H1 (cell line): ENCODE measurements at regions not wholly inside any gene's neighbourhood (a gene's known extent, or its start where the extent isn't known, plus 50 kb on each side); places are given as distances from the start of the nearest gene placed in this dataset.

Experiments used
- CTCF ChIP-seq, 3 experiments: IDR thresholded peaks; 1 replicate in 2 of 3; 2 replicates in 1 of 3; pipeline versions ENCODE4 v1.5.1 to v1.6.1; 2011; ENCODE audit warnings: low read length in 3 of 3, mild to moderate bottlenecking in 3 of 3, inconsistent platforms in 2 of 3, low read depth in 1 of 3, moderate library complexity in 1 of 3; ENCODE audit not compliant: insufficient read depth in 1 of 3; ENCODE audit errors: control extremely low read depth in 1 of 3
- E2F6 ChIP-seq: IDR thresholded peaks from 2 replicates; pipeline ENCODE4 v1.6.1; 2012; ENCODE audit warnings: inconsistent platforms
- EZH2 ChIP-seq: fragments of 200-600 bp; sonication (generic); IDR thresholded peaks from 2 replicates; pipeline ENCODE4 v1.7.1; 2012; ENCODE audit warnings: low read depth, mild to moderate bottlenecking, moderate library complexity, low read length, inconsistent platforms; ENCODE audit not compliant: severe bottlenecking
- HDAC2 ChIP-seq, 2 experiments: fragments of 300-600 bp in 1 of 2; sonication (generic) in 1 of 2; IDR thresholded peaks; 2 replicates each; pipeline ENCODE4 v1.6.1; 2011 to 2012; ENCODE audit warnings: low read depth in 2 of 2, low read length in 2 of 2, mild to moderate bottlenecking in 2 of 2, moderate library complexity in 2 of 2, borderline replicate concordance in 1 of 2, inconsistent platforms in 1 of 2
- MAX ChIP-seq: IDR thresholded peaks from 2 replicates; pipeline ENCODE4 v1.6.1; 2012; ENCODE audit warnings: inconsistent platforms
- POLR2A ChIP-seq, 2 experiments: IDR thresholded peaks; 1 replicate in 1 of 2; 2 replicates in 1 of 2; pipeline ENCODE4 v1.6.1; 2011; ENCODE audit warnings: low read depth in 2 of 2, low read length in 2 of 2, mild to moderate bottlenecking in 2 of 2; ENCODE audit errors: control extremely low read depth in 1 of 2
- POLR2AphosphoS5 ChIP-seq: IDR thresholded peaks from 2 replicates; pipeline ENCODE4 v1.6.1; 2011; ENCODE audit warnings: low read depth, low read length
- POU5F1 ChIP-seq: IDR thresholded peaks from 2 replicates; pipeline ENCODE4 v1.6.1; 2011; ENCODE audit warnings: low read depth, mild to moderate bottlenecking, low read length, moderate library complexity
- RBBP5 ChIP-seq: IDR thresholded peaks from 2 replicates; pipeline ENCODE4 v1.7.1; 2012; ENCODE audit warnings: low read depth, mild to moderate bottlenecking, inconsistent platforms, low read length, moderate library complexity, borderline replicate concordance
- RFX5 ChIP-seq: IDR thresholded peaks from 2 replicates; pipeline ENCODE4 v1.6.1; 2011; ENCODE audit warnings: low read depth, low read length, improper control_type of control experiment, borderline replicate concordance
- TAF1 ChIP-seq: IDR thresholded peaks from 2 replicates; pipeline ENCODE4 v1.6.1; 2011; ENCODE audit warnings: mild to moderate bottlenecking, low read depth, low read length
- TAF7 ChIP-seq: optimal IDR thresholded peaks from 2 replicates; pipeline ENCODE3; 2011; ENCODE audit warnings: low read depth, mild to moderate bottlenecking, inconsistent platforms, low read length, moderate library complexity, borderline replicate concordance
- YY1 ChIP-seq: IDR thresholded peaks from 2 replicates; pipeline ENCODE4 v1.6.1; 2011; ENCODE audit warnings: low read depth, mild to moderate bottlenecking, low read length

DNA sequence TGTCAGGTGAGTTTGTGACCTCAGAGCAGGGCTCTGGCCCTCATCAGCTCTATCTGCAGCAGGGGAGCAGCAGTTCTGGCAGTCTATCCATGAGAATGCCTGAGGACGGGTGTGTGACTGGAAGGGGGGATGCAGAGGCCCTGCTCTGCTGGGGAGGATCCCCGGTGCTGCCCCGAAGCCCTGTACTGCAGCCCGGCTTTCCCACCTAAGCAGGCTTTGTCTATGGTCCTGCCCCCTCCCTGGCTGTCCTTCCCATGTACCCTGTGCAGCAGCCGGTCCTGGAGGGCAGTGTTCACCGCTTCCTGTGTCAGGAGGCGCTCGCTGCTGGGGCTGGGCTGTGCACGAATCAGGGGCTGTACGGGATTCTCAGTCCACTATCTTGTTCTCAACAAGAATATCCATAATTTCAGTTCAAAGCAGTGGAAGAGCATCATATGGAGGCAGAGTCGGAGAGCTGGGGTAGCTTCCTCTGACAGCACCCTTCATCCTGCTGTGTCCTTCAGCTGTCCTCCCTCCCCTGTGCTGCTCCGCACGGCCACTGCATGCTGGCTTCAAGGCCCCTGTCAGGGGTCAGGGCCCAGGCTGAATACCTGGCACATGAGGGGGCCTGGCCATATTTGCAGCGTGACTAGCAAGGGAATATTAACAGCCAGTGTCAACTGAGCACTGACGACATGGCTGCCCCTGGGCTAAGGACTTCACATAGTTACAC lies 125.2 kb downstream of the CTTN start:
- TF ChIP-seq E2F6: no peak
- no peak for TF ChIP-seq HDAC2 (IDR thresholded peaks at IDR 0.05; ENCODE audit: borderline replicate concordance in 1 of 2, low read depth in 2 of 2, low read length in 2 of 2)
- TF ChIP-seq POLR2A (IDR thresholded peaks at IDR 0.05; ENCODE audit: control extremely low read depth in 1 of 2, low read depth in 2 of 2, low read length in 2 of 2): no peak
- TF ChIP-seq EZH2: no peak
- TF ChIP-seq POLR2AphosphoS5: no peak
- TF ChIP-seq CTCF (IDR thresholded peaks at IDR 0.05; ENCODE audit: control extremely low read depth in 1 of 3, insufficient read depth in 1 of 3, low read depth in 1 of 3, low read length in 3 of 3): no peak
- no peak for TF ChIP-seq POU5F1
- TF ChIP-seq TAF1: no peak
- no peak for TF ChIP-seq MAX
- TF ChIP-seq YY1: no peak
- TF ChIP-seq RBBP5: no peak
- no peak for TF ChIP-seq TAF7
- TF ChIP-seq RFX5: no peak
